ENCODE measurements at regions not wholly inside any gene's neighbourhood (a gene's known extent, or its start where the extent isn't known, plus 50 kb on each side); places are given as distances from the start of the nearest gene placed in this dataset.

- Histone ChIP-seq H3K27me3 (no peaks in the 10 kb centered on the region), H3K4me3 (replicated peaks in 1 of 3) (no peak overlapping the region), H3K9me3 (no peaks in the 10 kb centered on the region), H3K36me3 (no peaks in the 10 kb centered on the region), H3K27ac (no peak overlapping the region), H3K4me1 (peaks cover 0 to 11% of the 10 kb centered on the region in 2 donors)
- WGBS, 2 donors = 74 to 85% methylated on average over 4 of the region's 4 CpGs
- no peak for DNase-seq
- TF ChIP-seq, protein P1, sequence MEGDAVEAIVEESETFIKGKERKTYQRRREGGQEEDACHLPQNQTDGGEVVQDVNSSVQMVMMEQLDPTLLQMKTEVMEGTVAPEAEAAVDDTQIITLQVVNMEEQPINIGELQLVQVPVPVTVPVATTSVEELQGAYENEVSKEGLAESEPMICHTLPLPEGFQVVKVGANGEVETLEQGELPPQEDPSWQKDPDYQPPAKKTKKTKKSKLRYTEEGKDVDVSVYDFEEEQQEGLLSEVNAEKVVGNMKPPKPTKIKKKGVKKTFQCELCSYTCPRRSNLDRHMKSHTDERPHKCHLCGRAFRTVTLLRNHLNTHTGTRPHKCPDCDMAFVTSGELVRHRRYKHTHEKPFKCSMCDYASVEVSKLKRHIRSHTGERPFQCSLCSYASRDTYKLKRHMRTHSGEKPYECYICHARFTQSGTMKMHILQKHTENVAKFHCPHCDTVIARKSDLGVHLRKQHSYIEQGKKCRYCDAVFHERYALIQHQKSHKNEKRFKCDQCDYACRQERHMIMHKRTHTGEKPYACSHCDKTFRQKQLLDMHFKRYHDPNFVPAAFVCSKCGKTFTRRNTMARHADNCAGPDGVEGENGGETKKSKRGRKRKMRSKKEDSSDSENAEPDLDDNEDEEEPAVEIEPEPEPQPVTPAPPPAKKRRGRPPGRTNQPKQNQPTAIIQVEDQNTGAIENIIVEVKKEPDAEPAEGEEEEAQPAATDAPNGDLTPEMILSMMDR (IDR thresholded peaks at IDR 0.05) = no peak
- TF ChIP-seq POLR2A (IDR thresholded peaks at IDR 0.05) = no peak
- intact Hi-C loops (cut with DNase I) = no loop called here
Observed at GRCh38 chr10:78188446-78188845, 154.8 kb downstream of the RPS24 start.

DNA sequence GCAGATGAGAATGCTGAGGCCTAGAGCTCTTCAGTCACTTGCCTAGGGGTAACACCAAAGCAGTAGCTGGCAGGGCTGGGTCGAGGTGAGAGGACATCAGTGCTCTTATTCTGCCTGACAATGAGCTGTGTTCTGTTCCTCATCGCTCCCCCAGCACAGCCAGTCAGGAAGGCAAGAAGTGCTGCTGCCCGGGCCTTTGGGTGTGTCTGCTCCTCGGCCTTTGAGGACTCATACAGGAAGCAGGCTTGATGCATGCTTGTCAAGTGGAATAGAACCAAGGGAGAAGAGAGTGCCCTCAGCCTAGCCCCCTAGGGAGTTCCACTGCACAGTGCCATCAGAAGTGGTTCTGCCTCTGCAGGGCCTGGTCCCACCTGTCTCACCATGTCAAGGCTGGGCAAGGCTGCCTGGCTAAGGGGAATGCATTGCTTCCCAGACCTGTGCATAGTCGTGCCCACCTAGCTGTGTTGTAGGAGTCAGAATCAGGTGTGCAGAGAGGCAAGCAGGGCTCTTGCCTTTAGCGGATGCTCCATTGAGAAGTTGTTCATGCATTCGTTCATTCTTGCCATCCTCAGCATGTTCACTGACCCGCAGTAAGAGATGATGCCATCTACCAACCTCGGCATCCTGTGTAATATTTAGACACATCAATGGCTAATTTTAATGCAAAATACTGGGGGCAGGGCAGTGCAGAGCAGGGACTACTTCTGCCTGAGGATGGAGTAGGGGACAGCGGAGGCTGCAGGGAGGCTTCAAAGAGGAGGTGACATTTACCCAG is 156.6 kb downstream of the RPS24 start:
- 64 to 76% methylated on average over 8 to 10 of the region's 10 CpGs for WGBS, 2 donors
- Histone ChIP-seq H3K4me1 (peaks cover 0 to 9% of the 10 kb centered on the region in 2 donors), H3K4me3 (replicated peaks in 1 of 3) (no peak overlapping the region), H3K36me3 (no peaks in the 10 kb centered on the region), H3K27me3 (no peaks in the 10 kb centered on the region), H3K27ac (no peak overlapping the region), H3K9me3 (no peaks in the 10 kb centered on the region)
- DNase-seq = no peak
- intact Hi-C loops (cut with DNase I) = no loop called here
- no peak for TF ChIP-seq POLR2A (IDR thresholded peaks at IDR 0.05)
- TF ChIP-seq, protein P1 (IDR thresholded peaks at IDR 0.05) = no peak

DNA sequence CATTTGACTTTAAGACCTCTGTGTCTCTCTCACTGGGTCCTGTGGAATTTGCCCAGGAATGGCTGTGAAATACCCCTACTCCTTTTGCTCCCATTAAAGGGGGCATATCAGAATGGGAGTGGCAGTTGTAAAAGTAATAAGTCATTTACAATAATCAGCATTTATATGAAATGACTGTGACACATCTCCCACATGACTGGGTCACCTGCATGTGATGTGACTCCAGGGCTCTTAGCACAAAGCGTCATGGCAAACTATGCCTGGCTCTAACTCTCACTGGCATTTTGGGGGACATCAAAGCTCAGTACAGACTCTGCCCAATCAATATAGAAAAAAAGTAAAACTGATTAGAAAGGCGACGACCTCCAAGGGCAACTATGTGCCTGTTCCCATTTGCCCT is 157.6 kb downstream of the RPS24 start:
- no peak for TF ChIP-seq POLR2A (IDR thresholded peaks at IDR 0.05)
- TF ChIP-seq, protein P1 (IDR thresholded peaks at IDR 0.05) = no peak
- 96 to 97% methylated on average over 3 of the region's 3 CpGs for WGBS, 2 donors
- H3K4me1 ChIP-seq = no peaks in the 10 kb centered on the region
- DNase-seq = no peak
- no peaks in the 10 kb centered on the region for H3K36me3 ChIP-seq
- no peak overlapping the region for H3K4me3 ChIP-seq (replicated peaks in 1 of 3)
- no peak overlapping the region for H3K27ac ChIP-seq
- no peaks in the 10 kb centered on the region for H3K9me3 ChIP-seq
- H3K27me3 ChIP-seq = no peaks in the 10 kb centered on the region
- intact Hi-C loops (cut with DNase I) = no loop called here

DNA sequence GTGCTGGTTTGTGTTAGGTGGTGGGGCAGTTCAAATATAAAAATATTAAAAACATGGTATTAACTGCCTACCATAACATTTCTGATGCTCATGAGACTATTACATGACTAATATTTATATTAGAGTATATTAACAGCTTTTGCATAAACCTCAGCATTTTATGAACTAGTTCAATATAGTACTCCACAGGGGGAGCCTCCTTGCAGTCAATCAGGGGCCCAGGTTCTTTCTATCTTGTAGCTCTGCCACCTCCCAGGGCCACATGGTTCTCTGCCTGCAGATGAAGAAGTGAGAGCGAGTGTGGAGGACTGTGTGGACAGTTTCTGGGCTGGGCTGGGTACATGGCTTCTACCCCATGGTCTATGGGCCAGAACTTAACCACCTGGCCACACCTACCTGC is 159.5 kb downstream of the RPS24 start:
- WGBS, 2 donors = 47 to 100% methylated on average over 1 of the region's 1 CpG
- DNase-seq = no peak
- no peak overlapping the region for H3K4me3 ChIP-seq (replicated peaks in 1 of 3)

DNA sequence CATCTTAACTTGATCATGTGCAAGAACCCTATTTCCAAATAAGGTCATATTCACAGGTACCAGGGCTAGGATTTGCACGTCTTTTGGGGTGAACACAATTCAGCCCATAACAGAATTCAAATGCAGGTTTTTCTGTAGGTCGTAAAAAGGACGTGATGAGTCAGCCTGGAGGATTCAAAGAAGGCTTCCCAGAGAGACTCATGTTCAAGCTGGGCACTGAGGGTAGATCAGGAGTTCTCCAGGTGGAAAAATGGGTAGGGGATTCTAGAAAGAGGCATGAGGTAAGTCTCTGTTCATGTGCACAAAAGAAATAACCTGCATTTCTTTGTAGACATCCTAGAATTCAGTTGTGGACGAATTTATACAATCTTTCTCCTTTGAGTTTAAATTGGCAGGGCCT is 160.4 kb downstream of the RPS24 start:
- Histone ChIP-seq H3K27me3 (no peaks in the 10 kb centered on the region), H3K36me3 (no peaks in the 10 kb centered on the region), H3K27ac (no peak overlapping the region), H3K4me3 (replicated peaks in 1 of 3) (no peak overlapping the region), H3K9me3 (no peaks in the 10 kb centered on the region), H3K4me1 (no peaks in the 10 kb centered on the region)
- TF ChIP-seq, protein P1 (IDR thresholded peaks at IDR 0.05) = no peak
- TF ChIP-seq POLR2A (IDR thresholded peaks at IDR 0.05) = no peak
- intact Hi-C loops (cut with DNase I) = no loop called here
- WGBS, 2 donors = 94 to 97% methylated on average over 4 of the region's 4 CpGs
- DNase-seq = no peak

More for the DNA sequence above, 159.5 kb downstream of the RPS24 start:
- no peak overlapping the region for H3K27ac ChIP-seq
- H3K4me1 ChIP-seq = no peaks in the 10 kb centered on the region
- no peaks in the 10 kb centered on the region for H3K9me3 ChIP-seq
- H3K36me3 ChIP-seq = no peaks in the 10 kb centered on the region
- H3K27me3 ChIP-seq = no peaks in the 10 kb centered on the region
- intact Hi-C loops (cut with DNase I) = no loop called here
- no peak for TF ChIP-seq POLR2A (IDR thresholded peaks at IDR 0.05)
- TF ChIP-seq, protein P1 (IDR thresholded peaks at IDR 0.05) = no peak

All from thyroid gland (tissue), 4 donors.